SK-N-MC (cell line): ENCODE measurements at regions not wholly inside any gene's neighbourhood (a gene's known extent, or its start where the extent isn't known, plus 50 kb on each side); places are given as distances from the start of the nearest gene placed in this dataset.

Experiments used
- EZH2 ChIP-seq: fragments of 200-600 bp; sonication (generic); IDR thresholded peaks from one replicate; pipeline ENCODE4 v1.6.1; 2017; ENCODE audit warnings: antibody characterized with exemption
- POLR2AphosphoS5 ChIP-seq: IDR thresholded peaks from 2 replicates; pipeline ENCODE4 v1.6.1; 2012; ENCODE audit warnings: mild to moderate bottlenecking, low read depth, low read length, borderline replicate concordance

GRCh38 chr11:134925432-134925831, 513.4 kb upstream of the B3GAT1 start:
- TF ChIP-seq POLR2AphosphoS5 (no peak), EZH2 (no peak)
